HG03280 (cell line): ENCODE measurements at regions not wholly inside any gene's neighbourhood (a gene's known extent, or its start where the extent isn't known, plus 50 kb on each side); places are given as distances from the start of the nearest gene placed in this dataset.

Experiments used
- ATAC-seq: cut with Tn5 transposase; IDR thresholded peaks from one replicate; pipeline ENCODE4 v1.9.1; 2021; ENCODE audit warnings: mild to moderate bottlenecking, moderate library complexity; ENCODE audit not compliant: unreplicated experiment

GRCh38 chr18:57243624-57244179 lies 96.8 kb downstream of the BOD1L2 start:
- ATAC-seq = no peak

GRCh38 chr18:57249179-57249578 lies 102.3 kb downstream of the BOD1L2 start:
- ATAC-seq = no peak

- ATAC-seq = no peak
Observed at GRCh38 chr18:57249883-57250282, 102.5 kb upstream of the ST8SIA3 start.

GRCh38 chr18:57251747-57252146 lies 100.6 kb upstream of the ST8SIA3 start:
- no peak for ATAC-seq

- ATAC-seq = no peak
Observed at GRCh38 chr18:57253903-57254302, 98.5 kb upstream of the ST8SIA3 start.

GRCh38 chr18:57258131-57258777 lies 94.1 kb upstream of the ST8SIA3 start:
- ATAC-seq = no peak

GRCh38 chr18:57267368-57267925 lies 84.9 kb upstream of the ST8SIA3 start:
- no peak for ATAC-seq

- ATAC-seq = no peak
Observed at GRCh38 chr18:57269756-57270155, 82.6 kb upstream of the ST8SIA3 start.

- ATAC-seq = no peak
Observed at GRCh38 chr18:57270156-57270555, 82.2 kb upstream of the ST8SIA3 start.

- no peak for ATAC-seq
Observed at GRCh38 chr18:57273194-57273593, 79.2 kb upstream of the ST8SIA3 start.

- no peak for ATAC-seq
Observed at GRCh38 chr18:57275111-57275510, 77.2 kb upstream of the ST8SIA3 start.

GRCh38 chr18:57276829-57277228 lies 75.5 kb upstream of the ST8SIA3 start:
- no peak for ATAC-seq

GRCh38 chr18:57278933-57279332 lies 73.4 kb upstream of the ST8SIA3 start:
- no peak for ATAC-seq

- no peak for ATAC-seq
Observed at GRCh38 chr18:57281519-57281918, 70.8 kb upstream of the ST8SIA3 start.

- no peak for ATAC-seq
Observed at GRCh38 chr18:57286949-57287348, 65.4 kb upstream of the ST8SIA3 start.

GRCh38 chr18:57287766-57288165 lies 64.6 kb upstream of the ST8SIA3 start:
- no peak for ATAC-seq

GRCh38 chr18:57294547-57294946 lies 57.8 kb upstream of the ST8SIA3 start:
- no peak for ATAC-seq

- ATAC-seq = no peak
Observed at GRCh38 chr18:57296336-57296735, 56.0 kb upstream of the ST8SIA3 start.

GRCh38 chr18:57297306-57297705 lies 55.1 kb upstream of the ST8SIA3 start:
- ATAC-seq = no peak

GRCh38 chr18:57299931-57300330 lies 52.4 kb upstream of the ST8SIA3 start:
- no peak for ATAC-seq

GRCh38 chr18:57301573-57302559 lies 50.5 kb upstream of the ST8SIA3 start:
- ATAC-seq = no peak
